Smooth muscle cell (in vitro differentiated cells): ENCODE measurements at regions not wholly inside any gene's neighbourhood (a gene's known extent, or its start where the extent isn't known, plus 50 kb on each side); places are given as distances from the start of the nearest gene placed in this dataset.

ENCODE experiments used
- DNase-seq: peaks from one replicate; lab custom pipeline; 2025; ENCODE audit not compliant: unreplicated experiment; lab: John Stamatoyannopoulos, UW
- H2AFZ ChIP-seq: fragments of 200-600 bp; sonication (generic); 2 replicates; pipeline ENCODE4 v1.6.0; 2016; ENCODE audit warnings: antibody characterized with exemption, low read depth, mild to moderate bottlenecking
- H3F3A ChIP-seq: fragments of 200-600 bp; sonication (generic); 2 replicates; pipeline ENCODE4 v1.6.0; 2017; ENCODE audit warnings: antibody characterized with exemption, low read depth
- H3K27ac ChIP-seq: fragments of 200-600 bp; sonication (generic); 2 replicates; pipeline ENCODE4 v1.5.1; 2016; ENCODE audit warnings: low read depth, mild to moderate bottlenecking
- H3K27me3 ChIP-seq: fragments of 200-600 bp; sonication (generic); 2 replicates; pipeline ENCODE4 v1.6.1; 2016; ENCODE audit warnings: low read depth, mild to moderate bottlenecking
- H3K36me3 ChIP-seq: fragments of 200-600 bp; sonication (generic); 2 replicates; pipeline ENCODE4 v1.5.1; 2016; ENCODE audit warnings: low read depth
- H3K4me1 ChIP-seq: fragments of 200-600 bp; sonication (generic); 2 replicates; pipeline ENCODE4 v1.5.1; 2016; ENCODE audit warnings: low read depth
- H3K4me2 ChIP-seq: fragments of 200-600 bp; sonication (generic); 2 replicates; pipeline ENCODE4 v1.6.0; 2016; ENCODE audit warnings: mild to moderate bottlenecking
- H3K4me3 ChIP-seq: fragments of 200-600 bp; sonication (generic); 2 replicates; pipeline ENCODE4 v1.5.1; 2016; ENCODE audit warnings: mild to moderate bottlenecking
- H3K79me2 ChIP-seq: fragments of 200-600 bp; sonication (generic); 2 replicates; pipeline ENCODE4 v1.6.0; 2016; ENCODE audit warnings: low read depth, mild to moderate bottlenecking
- H3K9ac ChIP-seq: fragments of 200-600 bp; sonication (generic); 2 replicates; pipeline ENCODE4 v1.6.0; 2016; ENCODE audit warnings: low read depth
- H3K9me3 ChIP-seq: fragments of 200-600 bp; sonication (generic); replicated peaks from 2 replicates; pipeline ENCODE4 v1.5.1; 2016; ENCODE audit warnings: low read depth
- H4K20me1 ChIP-seq: fragments of 200-600 bp; sonication (generic); 2 replicates; pipeline ENCODE4 v1.6.0; 2016; ENCODE audit warnings: low read depth
- WGBS: methylation state at CpG from one replicate; pipeline ENCODE4 v1.1.7; 2016; ENCODE audit warnings: low lambda C conversion rate; 5-methylcytosine and 5-hydroxymethylcytosine counted together
- TF ChIP-seq, protein P1 (sequence below): fragments of 200-600 bp; sonication (generic); IDR thresholded peaks from 2 replicates; pipeline ENCODE4 v1.5.1; 2017; ENCODE audit warnings: borderline replicate concordance, mild to moderate bottlenecking, antibody characterized with exemption; ENCODE audit not compliant: insufficient read depth, poor library complexity, severe bottlenecking

- H3K4me1 ChIP-seq: no peaks in the 10 kb centered on the region
- no peaks in the 10 kb centered on the region for H4K20me1 ChIP-seq
- no peak overlapping the region for H3K4me2 ChIP-seq
- no peak overlapping the region for H3K4me3 ChIP-seq
- no peaks in the 10 kb centered on the region for H3K27me3 ChIP-seq
- no peaks in the 10 kb centered on the region for H3F3A ChIP-seq
- no peaks in the 10 kb centered on the region for H3K9me3 ChIP-seq
- H3K79me2 ChIP-seq: no peaks in the 10 kb centered on the region
- no peak overlapping the region for H3K27ac ChIP-seq
- no peak overlapping the region for H2AFZ ChIP-seq
- H3K36me3 ChIP-seq: no peaks in the 10 kb centered on the region
- DNase-seq: no peak
- WGBS: 58% methylated on average over 6 of the region's 6 CpGs
- H3K9ac ChIP-seq: no peak overlapping the region
- TF ChIP-seq, protein P1, sequence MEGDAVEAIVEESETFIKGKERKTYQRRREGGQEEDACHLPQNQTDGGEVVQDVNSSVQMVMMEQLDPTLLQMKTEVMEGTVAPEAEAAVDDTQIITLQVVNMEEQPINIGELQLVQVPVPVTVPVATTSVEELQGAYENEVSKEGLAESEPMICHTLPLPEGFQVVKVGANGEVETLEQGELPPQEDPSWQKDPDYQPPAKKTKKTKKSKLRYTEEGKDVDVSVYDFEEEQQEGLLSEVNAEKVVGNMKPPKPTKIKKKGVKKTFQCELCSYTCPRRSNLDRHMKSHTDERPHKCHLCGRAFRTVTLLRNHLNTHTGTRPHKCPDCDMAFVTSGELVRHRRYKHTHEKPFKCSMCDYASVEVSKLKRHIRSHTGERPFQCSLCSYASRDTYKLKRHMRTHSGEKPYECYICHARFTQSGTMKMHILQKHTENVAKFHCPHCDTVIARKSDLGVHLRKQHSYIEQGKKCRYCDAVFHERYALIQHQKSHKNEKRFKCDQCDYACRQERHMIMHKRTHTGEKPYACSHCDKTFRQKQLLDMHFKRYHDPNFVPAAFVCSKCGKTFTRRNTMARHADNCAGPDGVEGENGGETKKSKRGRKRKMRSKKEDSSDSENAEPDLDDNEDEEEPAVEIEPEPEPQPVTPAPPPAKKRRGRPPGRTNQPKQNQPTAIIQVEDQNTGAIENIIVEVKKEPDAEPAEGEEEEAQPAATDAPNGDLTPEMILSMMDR: no peak
Measured at GRCh38 chrX:20459410-20460350, 193.0 kb upstream of the RPS6KA3 start.

DNA sequence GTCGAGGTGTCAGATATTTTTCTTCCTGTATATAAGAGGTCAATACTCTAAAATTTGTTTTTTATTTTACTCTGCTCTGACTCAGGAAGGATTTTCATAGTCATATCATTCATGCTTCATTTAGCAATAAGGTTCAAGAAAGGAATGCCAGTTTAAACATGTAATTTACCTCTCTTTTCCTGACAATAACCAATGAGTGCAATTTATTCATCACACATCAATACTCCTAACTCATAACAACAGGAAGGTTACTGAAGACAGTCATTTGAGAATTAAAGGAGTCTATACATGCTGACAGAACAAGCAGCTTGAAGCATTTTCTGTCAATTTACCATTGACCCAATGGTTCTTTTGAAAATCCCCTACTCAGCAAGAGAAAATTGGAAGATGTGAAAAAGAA, 190.3 kb upstream of the RPS6KA3 start:
- no peak overlapping the region for H2AFZ ChIP-seq
- H3K79me2 ChIP-seq: no peaks in the 10 kb centered on the region
- H3K9me3 ChIP-seq: no peaks in the 10 kb centered on the region
- DNase-seq: no peak
- H3F3A ChIP-seq: no peaks in the 10 kb centered on the region
- H3K36me3 ChIP-seq: no peaks in the 10 kb centered on the region
- TF ChIP-seq, protein P1: no peak
- no peaks in the 10 kb centered on the region for H3K27me3 ChIP-seq
- WGBS: 77% methylated on average over 1 of the region's 1 CpG
- no peak overlapping the region for H3K4me2 ChIP-seq
- no peak overlapping the region for H3K27ac ChIP-seq
- no peaks in the 10 kb centered on the region for H4K20me1 ChIP-seq
- no peak overlapping the region for H3K9ac ChIP-seq
- H3K4me1 ChIP-seq: no peaks in the 10 kb centered on the region
- H3K4me3 ChIP-seq: no peak overlapping the region

- no peak overlapping the region for H2AFZ ChIP-seq
- TF ChIP-seq, protein P1: no peak
- 69% methylated on average over 3 of the region's 3 CpGs for WGBS
- no peaks in the 10 kb centered on the region for H3K9me3 ChIP-seq
- H3K9ac ChIP-seq: no peak overlapping the region
- DNase-seq: no peak
- H3K36me3 ChIP-seq: no peaks in the 10 kb centered on the region
- H3K4me2 ChIP-seq: no peak overlapping the region
- no peak overlapping the region for H3K27ac ChIP-seq
- no peaks in the 10 kb centered on the region for H4K20me1 ChIP-seq
- H3F3A ChIP-seq: no peaks in the 10 kb centered on the region
- no peak overlapping the region for H3K4me3 ChIP-seq
- H3K4me1 ChIP-seq: no peaks in the 10 kb centered on the region
- H3K27me3 ChIP-seq: no peaks in the 10 kb centered on the region
- no peaks in the 10 kb centered on the region for H3K79me2 ChIP-seq
Measured at GRCh38 chrX:20455001-20455400, 188.3 kb upstream of the RPS6KA3 start.

- Histone ChIP-seq H3K4me2 (no peak overlapping the region), H2AFZ (no peak overlapping the region), H4K20me1 (no peaks in the 10 kb centered on the region)
Measured at GRCh38 chrX:20454117-20454516, 187.4 kb upstream of the RPS6KA3 start.

More at GRCh38 chrX:20454117-20454516, 187.4 kb upstream of the RPS6KA3 start:
- Histone ChIP-seq H3K27me3 (no peaks in the 10 kb centered on the region), H3K4me3 (no peak overlapping the region), H3K4me1 (no peaks in the 10 kb centered on the region), H3K27ac (no peak overlapping the region), H3K9ac (no peak overlapping the region), H3K79me2 (no peaks in the 10 kb centered on the region), H3K9me3 (no peaks in the 10 kb centered on the region), H3F3A (no peaks in the 10 kb centered on the region), H3K36me3 (no peaks in the 10 kb centered on the region)
- DNase-seq: no peak
- 38% methylated on average over 3 of the region's 3 CpGs for WGBS
- TF ChIP-seq, protein P1: no peak
